ENCODE measurements at regions not wholly inside any gene's neighbourhood (a gene's known extent, or its start where the extent isn't known, plus 50 kb on each side); places are given as distances from the start of the nearest gene placed in this dataset.

- H3K36me3 ChIP-seq = no peaks in the 10 kb centered on the region
- H3K4me3 ChIP-seq (ENCODE audit: low read depth, low read length) = no peak overlapping the region
- no peak for DNase-seq
- no peaks in the 10 kb centered on the region for H3K27me3 ChIP-seq (ENCODE audit: insufficient read depth, low read depth, severe bottlenecking)
- H3K27ac ChIP-seq = no peak overlapping the region
- H3K9me3 ChIP-seq (ENCODE audit: severe bottlenecking) = no peaks in the 10 kb centered on the region
- TF ChIP-seq CTCF (IDR thresholded peaks at IDR 0.05; ENCODE audit: low read depth, low read length) = no peak
Measured at GRCh38 chr2:17263570-17263968, 254.7 kb downstream of the RAD51AP2 start.

- no peak overlapping the region for H3K4me3 ChIP-seq (ENCODE audit: low read depth, low read length)
- DNase-seq = no peak
- no peaks in the 10 kb centered on the region for H3K27me3 ChIP-seq (ENCODE audit: insufficient read depth, low read depth, severe bottlenecking)
- no peak overlapping the region for H3K27ac ChIP-seq
- no peaks in the 10 kb centered on the region for H3K9me3 ChIP-seq (ENCODE audit: severe bottlenecking)
- H3K36me3 ChIP-seq = no peaks in the 10 kb centered on the region
- no peak for TF ChIP-seq CTCF (IDR thresholded peaks at IDR 0.05; ENCODE audit: low read depth, low read length)
Measured at GRCh38 chr2:17262854-17263569, 255.2 kb downstream of the RAD51AP2 start.

- Histone ChIP-seq H3K27ac (no peak overlapping the region), H3K9me3 (ENCODE audit: severe bottlenecking) (no peaks in the 10 kb centered on the region), H3K27me3 (ENCODE audit: insufficient read depth, low read depth, severe bottlenecking) (no peaks in the 10 kb centered on the region), H3K36me3 (no peaks in the 10 kb centered on the region), H3K4me3 (ENCODE audit: low read depth, low read length) (no peak overlapping the region)
- no peak for DNase-seq
- no peak for TF ChIP-seq CTCF (IDR thresholded peaks at IDR 0.05; ENCODE audit: low read depth, low read length)
Measured at GRCh38 chr2:17259613-17260012, 258.6 kb downstream of the RAD51AP2 start.

GRCh38 chr2:17258861-17259260 lies 259.4 kb downstream of the RAD51AP2 start:
- H3K27me3 ChIP-seq (ENCODE audit: insufficient read depth, low read depth, severe bottlenecking) = no peaks in the 10 kb centered on the region
- no peaks in the 10 kb centered on the region for H3K9me3 ChIP-seq (ENCODE audit: severe bottlenecking)
- no peak for TF ChIP-seq CTCF (IDR thresholded peaks at IDR 0.05; ENCODE audit: low read depth, low read length)
- no peak for DNase-seq
- no peak overlapping the region for H3K4me3 ChIP-seq (ENCODE audit: low read depth, low read length)
- H3K36me3 ChIP-seq = no peaks in the 10 kb centered on the region
- H3K27ac ChIP-seq = no peak overlapping the region

GRCh38 chr2:17257189-17257909 lies 260.9 kb downstream of the RAD51AP2 start:
- H3K9me3 ChIP-seq (ENCODE audit: severe bottlenecking) = no peaks in the 10 kb centered on the region
- no peaks in the 10 kb centered on the region for H3K36me3 ChIP-seq
- no peak overlapping the region for H3K27ac ChIP-seq
- no peak for TF ChIP-seq CTCF (IDR thresholded peaks at IDR 0.05; ENCODE audit: low read depth, low read length)
- H3K4me3 ChIP-seq (ENCODE audit: low read depth, low read length) = no peak overlapping the region
- no peaks in the 10 kb centered on the region for H3K27me3 ChIP-seq (ENCODE audit: insufficient read depth, low read depth, severe bottlenecking)
- no peak for DNase-seq

Data from WERI-Rb-1 (cell line).